Astrocyte of the spinal cord (primary cell): ENCODE measurements at regions not wholly inside any gene's neighbourhood (a gene's known extent, or its start where the extent isn't known, plus 50 kb on each side); places are given as distances from the start of the nearest gene placed in this dataset.

Source experiments
- DNase-seq: peaks from one replicate; pipeline ENCODE4 v3.0.0; 2011; ENCODE audit warnings: low read depth, low spot score
- H3K4me3 ChIP-seq: 2 replicates; pipeline ENCODE4 v1.5.1; 2011; ENCODE audit warnings: low read depth, mild to moderate bottlenecking, low read length, moderate library complexity
- in situ Hi-C: cut with HindIII; loops from 2 replicates; pipeline ENCODE4 v1.10.0; 2017; ENCODE audit warnings: low sequenced_read_pairs
- TF ChIP-seq, protein P1 (sequence below): IDR thresholded peaks from 2 replicates; pipeline ENCODE4 v1.5.1; 2012; ENCODE audit warnings: low read depth, mild to moderate bottlenecking, low read length, inconsistent platforms

DNA sequence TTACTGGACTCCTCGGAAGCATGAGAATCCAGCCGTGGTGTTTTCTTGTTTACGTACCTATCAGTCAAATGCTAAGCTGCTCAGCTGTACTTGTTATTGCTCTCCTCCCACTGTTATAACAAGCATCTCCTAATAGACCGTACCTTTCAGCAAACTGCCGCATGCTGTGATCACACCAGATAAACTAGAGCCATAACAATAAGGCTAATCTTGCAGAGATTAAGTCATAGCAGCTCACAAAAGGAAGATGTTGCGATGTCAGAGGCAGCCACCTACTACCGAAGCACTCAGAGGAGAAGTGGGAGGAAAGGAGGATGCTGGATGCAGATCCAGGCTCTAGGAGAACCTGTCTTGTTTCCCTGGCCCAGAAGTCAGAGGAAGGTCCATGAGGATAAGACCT is 196.0 kb downstream of the GALC start:
- in situ Hi-C loops: no loop called here

DNA sequence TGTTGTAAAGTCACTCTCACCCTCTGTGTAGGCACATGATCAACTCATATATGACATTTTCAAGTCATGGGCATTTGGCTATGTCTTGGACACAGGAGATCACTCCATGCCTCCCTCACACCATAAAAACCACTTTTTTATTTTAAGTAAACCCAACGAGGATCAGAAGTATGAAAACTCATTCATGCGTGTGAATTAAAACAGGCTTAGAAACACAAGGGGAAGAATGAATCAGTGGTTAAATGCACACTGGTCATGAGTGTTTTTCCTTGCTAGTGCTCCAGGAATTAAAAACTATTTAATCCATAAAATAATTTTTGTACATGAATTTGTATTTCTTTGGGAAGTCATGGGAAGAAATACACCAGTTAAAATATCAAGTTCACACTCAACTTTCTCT is 198.4 kb downstream of the GALC start:
- TF ChIP-seq, protein P1, sequence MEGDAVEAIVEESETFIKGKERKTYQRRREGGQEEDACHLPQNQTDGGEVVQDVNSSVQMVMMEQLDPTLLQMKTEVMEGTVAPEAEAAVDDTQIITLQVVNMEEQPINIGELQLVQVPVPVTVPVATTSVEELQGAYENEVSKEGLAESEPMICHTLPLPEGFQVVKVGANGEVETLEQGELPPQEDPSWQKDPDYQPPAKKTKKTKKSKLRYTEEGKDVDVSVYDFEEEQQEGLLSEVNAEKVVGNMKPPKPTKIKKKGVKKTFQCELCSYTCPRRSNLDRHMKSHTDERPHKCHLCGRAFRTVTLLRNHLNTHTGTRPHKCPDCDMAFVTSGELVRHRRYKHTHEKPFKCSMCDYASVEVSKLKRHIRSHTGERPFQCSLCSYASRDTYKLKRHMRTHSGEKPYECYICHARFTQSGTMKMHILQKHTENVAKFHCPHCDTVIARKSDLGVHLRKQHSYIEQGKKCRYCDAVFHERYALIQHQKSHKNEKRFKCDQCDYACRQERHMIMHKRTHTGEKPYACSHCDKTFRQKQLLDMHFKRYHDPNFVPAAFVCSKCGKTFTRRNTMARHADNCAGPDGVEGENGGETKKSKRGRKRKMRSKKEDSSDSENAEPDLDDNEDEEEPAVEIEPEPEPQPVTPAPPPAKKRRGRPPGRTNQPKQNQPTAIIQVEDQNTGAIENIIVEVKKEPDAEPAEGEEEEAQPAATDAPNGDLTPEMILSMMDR: no peak
- no peak overlapping the region for H3K4me3 ChIP-seq
- in situ Hi-C loops: no loop called here
- DNase-seq: no peak

More for the DNA sequence above, 196.0 kb downstream of the GALC start:
- H3K4me3 ChIP-seq: no peak overlapping the region
- TF ChIP-seq, protein P1: no peak
- DNase-seq: no peak

DNA sequence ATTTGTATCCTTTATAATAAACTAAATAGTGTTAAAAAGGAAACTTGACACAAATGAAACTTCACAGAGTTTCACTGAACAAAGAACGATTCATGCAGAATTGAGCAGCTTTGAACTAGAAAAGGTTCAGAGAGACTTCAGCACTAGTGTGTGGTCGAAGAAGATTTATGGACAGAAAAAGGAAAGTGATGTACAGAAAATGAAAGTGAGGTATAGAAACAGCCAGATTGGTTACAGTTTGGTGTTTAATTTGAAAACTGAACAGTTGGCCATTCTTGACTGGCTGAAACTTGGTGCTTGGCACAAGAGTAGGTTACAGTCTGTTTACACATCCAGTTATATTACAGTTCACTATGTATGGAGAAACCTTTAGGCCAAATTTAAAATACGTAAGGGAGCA is 207.1 kb downstream of the GALC start:
- H3K4me3 ChIP-seq: no peak overlapping the region
- in situ Hi-C loops: no loop called here
- TF ChIP-seq, protein P1: no peak
- DNase-seq: no peak

DNA sequence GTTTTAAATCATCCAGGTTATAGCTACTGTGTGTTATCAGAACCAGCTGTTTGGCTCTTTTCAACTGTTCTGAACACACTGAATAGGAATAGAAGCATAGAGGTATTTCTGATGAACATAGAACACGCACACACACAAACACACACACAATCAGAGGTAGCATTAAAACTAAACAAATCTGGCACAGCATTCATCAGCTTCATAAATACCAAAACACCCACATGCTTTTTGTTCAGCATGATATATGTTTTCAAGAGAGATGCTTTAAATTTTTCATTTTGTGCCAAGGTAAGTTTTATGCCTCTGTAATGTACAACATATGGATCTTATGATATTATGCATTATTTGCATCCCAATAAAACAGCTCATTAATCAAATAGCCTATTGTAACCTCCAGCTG is 208.6 kb downstream of the GALC start:
- no peak overlapping the region for H3K4me3 ChIP-seq
- TF ChIP-seq, protein P1: no peak
- in situ Hi-C loops: no loop called here
- no peak for DNase-seq

DNA sequence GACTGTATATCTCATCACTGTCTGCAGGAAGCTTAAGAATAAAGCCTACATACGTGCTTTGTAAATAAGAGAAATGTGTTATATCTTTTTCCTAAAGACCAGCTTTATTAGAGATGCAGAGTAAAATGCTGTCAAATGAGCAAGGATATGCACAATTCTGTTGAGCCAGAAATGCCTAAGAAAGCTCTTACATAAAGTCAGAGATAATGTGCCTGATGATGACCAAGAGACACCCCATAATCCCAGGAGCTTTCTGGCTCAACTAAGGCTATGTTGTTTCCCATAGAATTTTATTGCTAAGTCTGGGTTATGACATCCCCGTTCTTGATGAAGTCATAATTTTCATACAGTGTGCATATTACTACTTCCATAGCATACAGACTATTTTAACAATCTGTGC is 209.9 kb downstream of the GALC start:
- in situ Hi-C loops: no loop called here
- TF ChIP-seq, protein P1: no peak
- DNase-seq: no peak
- no peak overlapping the region for H3K4me3 ChIP-seq

DNA sequence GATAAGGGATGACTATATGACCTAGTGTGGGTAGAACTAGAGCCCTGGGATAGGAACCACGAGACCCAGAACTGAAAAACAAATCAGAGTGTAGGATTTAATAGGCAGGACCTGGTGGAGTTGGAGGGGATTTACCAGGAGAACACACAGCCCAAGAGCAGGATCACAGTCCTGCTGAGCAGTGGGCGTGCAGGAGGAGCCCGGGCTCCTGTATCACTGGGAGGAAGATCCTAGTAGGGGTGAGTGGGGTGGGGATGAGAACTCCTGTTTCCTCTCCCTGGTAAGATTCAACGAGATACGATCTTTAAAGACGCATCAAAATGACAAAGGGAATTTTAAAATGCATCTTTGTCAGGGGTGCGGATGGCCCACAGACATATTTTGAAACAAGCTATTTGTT is 220.1 kb downstream of the GALC start:
- DNase-seq: no peak
- TF ChIP-seq, protein P1: no peak
- in situ Hi-C loops: no loop called here
- H3K4me3 ChIP-seq: no peak overlapping the region

DNA sequence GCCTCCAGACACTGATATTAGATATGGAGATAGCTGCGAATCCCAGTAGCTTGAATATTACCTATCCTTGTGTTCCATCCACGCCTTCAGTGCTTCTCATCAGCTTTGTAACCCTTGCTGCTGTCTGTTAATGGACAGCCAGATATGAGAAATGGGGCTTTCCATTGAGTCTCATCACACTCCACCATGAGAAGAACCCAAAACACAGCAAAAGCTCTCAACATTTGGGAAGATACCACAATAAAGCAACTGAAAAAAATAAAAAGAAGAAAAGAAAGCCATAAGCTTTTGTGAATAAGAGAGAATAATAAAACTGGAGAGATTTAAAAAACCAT is 225.4 kb downstream of the GALC start:
- in situ Hi-C loops: no loop called here
- no peak for DNase-seq
- TF ChIP-seq, protein P1: no peak
- H3K4me3 ChIP-seq: no peak overlapping the region
